Mammary epithelial cell (primary cell): ENCODE measurements at regions not wholly inside any gene's neighbourhood (a gene's known extent, or its start where the extent isn't known, plus 50 kb on each side); places are given as distances from the start of the nearest gene placed in this dataset.

Experiments
- CTCF ChIP-seq, 2 donors: IDR thresholded peaks in 1 of 2; conservative IDR thresholded peaks in 1 of 2; 2 replicates each; pipeline ENCODE4 v1.5.1; 2011 to 2012; ENCODE audit warnings: inconsistent platforms in 2 of 2, low read length in 2 of 2, mild to moderate bottlenecking in 2 of 2, control low read depth in 1 of 2, low read depth in 1 of 2; ENCODE audit not compliant: insufficient read depth in 1 of 2; ENCODE audit errors: extremely low read depth in 1 of 2
- EZH2 ChIP-seq: IDR thresholded peaks from 2 replicates; pipeline ENCODE4 v1.6.1; 2012; ENCODE audit warnings: low read length, inconsistent platforms, borderline replicate concordance

- TF ChIP-seq CTCF (conservative IDR thresholded peaks at IDR 0.05 in 1 of 2, IDR thresholded peaks at IDR 0.05 in 1 of 2; ENCODE audit: extremely low read depth in 1 of 2, insufficient read depth in 1 of 2, low read depth in 1 of 2, low read length in 2 of 2), result no peak
- no peak for TF ChIP-seq EZH2
Measured at GRCh38 chr7:113452245-113452644, 333.9 kb upstream of the SMIM30 start.
